Naive thymus-derived CD4-positive, alpha-beta T cell (primary cell): ENCODE measurements at regions not wholly inside any gene's neighbourhood (a gene's known extent, or its start where the extent isn't known, plus 50 kb on each side); places are given as distances from the start of the nearest gene placed in this dataset.

Experiments used
- ATAC-seq: fragments of 150-1000 bp; cut with Tn5 transposase; 2 replicates; pipeline ENCODE4 v1.10.0; 2021; ENCODE audit warnings: mild to moderate bottlenecking, moderate library complexity
- CTCF ChIA-PET: fragments of 350-600 bp; sonication (Branson Sonifier 250); formaldehyde crosslinking; loops from one replicate; lab custom pipeline; 2021; ENCODE audit warnings: antibody characterized with exemption; lab: Charles Lee
- POLR2A ChIA-PET: fragments of 350-600 bp; sonication (Branson Sonifier 250); formaldehyde crosslinking; loops from one replicate; lab custom pipeline; 2021; ENCODE audit warnings: antibody characterized with exemption, inconsistent platforms; lab: Charles Lee
- DNase-seq, 9 donors: peaks; one replicate each; pipeline versions ENCODE4 v3.0.0 to v3.0.0-alpha.2; 2020 to 2022; ENCODE audit warnings: mixed read lengths in 1 of 9
- H3K27ac ChIP-seq: one replicate; pipeline ENCODE4 v1.7.0; 2013; ENCODE audit warnings: mild to moderate bottlenecking, low read depth, low read length, moderate library complexity
- H3K27me3 ChIP-seq, 2 donors: one replicate each; pipeline ENCODE4 v1.7.0; 2013; ENCODE audit warnings: low read length in 2 of 2, mild to moderate bottlenecking in 2 of 2, moderate library complexity in 2 of 2; ENCODE audit not compliant: control insufficient read depth in 2 of 2, insufficient read depth in 2 of 2
- H3K36me3 ChIP-seq, 3 experiments: 1 replicate in 2 of 3; 2 replicates in 1 of 3; pipeline ENCODE4 v1.7.0; 2013; ENCODE audit warnings: low read length in 3 of 3, mild to moderate bottlenecking in 3 of 3, moderate library complexity in 1 of 3; ENCODE audit not compliant: insufficient read depth in 3 of 3, control insufficient read depth in 2 of 3
- H3K4me1 ChIP-seq, 2 donors: one replicate each; pipeline ENCODE4 v1.7.0; 2013; ENCODE audit warnings: low read length in 2 of 2, mild to moderate bottlenecking in 2 of 2, moderate library complexity in 1 of 2; ENCODE audit not compliant: control insufficient read depth in 2 of 2, insufficient read depth in 2 of 2
- H3K4me3 ChIP-seq: 2 replicates; pipeline ENCODE4 v1.7.0; 2013; ENCODE audit warnings: mild to moderate bottlenecking, low read length
- H3K9me3 ChIP-seq, 3 experiments: 1 replicate in 2 of 3; 2 replicates in 1 of 3; pipeline ENCODE4 v1.7.0; 2013; ENCODE audit warnings: low read length in 3 of 3; ENCODE audit not compliant: control insufficient read depth in 2 of 3
- H3K27ac Mint-ChIP-seq, 9 donors: one replicate each; pipeline ENCODE4 v1.8.0; 2020 to 2022; ENCODE audit warnings: mixed read lengths in 9 of 9, mild to moderate bottlenecking in 8 of 9, moderate library complexity in 5 of 9, inconsistent platforms in 2 of 9
- H3K27me3 Mint-ChIP-seq, 5 donors: one replicate each; pipeline ENCODE4 v1.8.0; 2021 to 2022; ENCODE audit warnings: mixed read lengths in 5 of 5, mild to moderate bottlenecking in 1 of 5
- H3K36me3 Mint-ChIP-seq, 5 donors: one replicate each; pipeline ENCODE4 v1.8.0; 2020 to 2022; ENCODE audit warnings: mixed read lengths in 5 of 5, mild to moderate bottlenecking in 3 of 5, inconsistent platforms in 1 of 5
- H3K4me1 Mint-ChIP-seq, 7 donors: one replicate each; pipeline ENCODE4 v1.8.0; 2020 to 2022; ENCODE audit warnings: mixed read lengths in 7 of 7, mild to moderate bottlenecking in 3 of 7, inconsistent platforms in 1 of 7
- H3K4me3 Mint-ChIP-seq, 10 donors: one replicate each; pipeline ENCODE4 v1.8.0; 2020 to 2022; ENCODE audit warnings: mild to moderate bottlenecking in 10 of 10, mixed read lengths in 10 of 10, moderate library complexity in 6 of 10, inconsistent platforms in 2 of 10
- H3K9me3 Mint-ChIP-seq, 11 donors: one replicate each; pipeline ENCODE4 v1.8.0; 2020 to 2022; ENCODE audit warnings: mixed read lengths in 11 of 11, mild to moderate bottlenecking in 4 of 11, inconsistent platforms in 1 of 11, moderate library complexity in 1 of 11
- intact Hi-C, 2 donors: fragments of 100-400 bp; cut with micrococcal nuclease; formaldehyde crosslinking; loops; one replicate each; pipeline ENCODE4 v1.15.1; 2023

DNA sequence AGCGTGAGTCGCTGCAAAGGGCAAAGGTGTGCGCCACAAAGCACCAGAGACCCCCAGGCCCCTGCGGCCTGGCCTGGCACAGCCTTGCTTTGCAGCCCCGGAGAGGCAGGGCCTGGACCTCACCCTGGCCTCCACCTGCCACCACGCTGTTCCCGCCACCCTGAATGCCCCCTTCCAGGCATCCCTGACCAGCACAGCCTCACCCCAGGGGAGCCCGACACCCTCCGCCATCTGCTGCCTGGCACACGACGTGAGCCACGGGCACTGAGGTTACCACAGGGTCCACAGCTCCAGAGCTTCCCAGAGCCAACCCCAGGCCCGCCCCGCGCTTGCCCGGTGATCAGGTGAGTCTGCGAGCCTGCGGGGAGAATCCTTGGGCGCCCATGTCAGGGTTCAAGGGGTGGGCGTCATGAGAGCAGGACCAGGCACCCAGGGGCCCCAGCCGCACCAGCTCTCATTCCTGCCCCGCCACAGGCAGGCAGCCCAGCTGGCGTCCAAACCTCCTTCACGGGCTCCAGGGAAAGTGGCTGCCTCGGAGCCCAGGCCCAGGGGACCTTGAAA is 171.3 kb downstream of the BRD1 start:
- CTCF ChIA-PET: no interaction called here
- intact Hi-C loops: loop anchor here (5.0 to 10.0 kb wide), 2 partner anchors 66 to 668 kb away; partner anchors contain the start of gene DENND6B (in 1 of the 2)

GRCh38 chr22:49655168-49655812 is 172.4 kb downstream of the BRD1 start:
- Histone ChIP-seq H3K27ac (no peak overlapping the region), H3K36me3 (peaks cover 0 to 6% (median 0%) of the 10 kb centered on the region in 3 experiments), H3K4me3 (no peak overlapping the region), H3K4me1 (peaks cover 17 to 25% of the 10 kb centered on the region in 2 donors), H3K27me3 (no peaks in the 10 kb centered on the region), H3K9me3 (no peaks in the 10 kb centered on the region)
- Mint-ChIP-seq H3K27me3 (no peaks in the 10 kb centered on the region), H3K4me3 (peak overlapping the region; percentile 71 to 99 (median 94)), H3K36me3 (peaks cover 7 to 29% (median 12%) of the 10 kb centered on the region in 5 donors), H3K27ac (peak overlapping the region in 5 of 9 donors; percentile 8 to 53 (median 45)), H3K9me3 (peaks cover 0 to 3% (median 0%) of the 10 kb centered on the region in 11 donors), H3K4me1 (peaks cover 16 to 73% (median 44%) of the 10 kb centered on the region in 7 donors)
- ATAC-seq (no peak), DNase-seq (no peak)
- ChIA-PET CTCF (no interaction called here), POLR2A (no interaction called here)
- intact Hi-C loops: loop anchor here (5.0 to 10.0 kb wide), 2 partner anchors 67 to 670 kb away; partner anchors contain the start of gene DENND6B (in 1 of the 2)

More for the DNA sequence above, 171.3 kb downstream of the BRD1 start:
- DNase-seq (no peak), ATAC-seq (no peak)
- H3K36me3 Mint-ChIP-seq: peaks cover 4 to 21% (median 10%) of the 10 kb centered on the region in 5 donors
- peak overlapping the region; percentile 87 for H3K4me3 ChIP-seq
- peak overlapping the region; percentile 65 for H3K27ac ChIP-seq
- H3K27me3 Mint-ChIP-seq: no peaks in the 10 kb centered on the region
- H3K36me3 ChIP-seq: peaks cover 0 to 6% (median 0%) of the 10 kb centered on the region in 3 experiments
- peaks cover 0 to 3% (median 0%) of the 10 kb centered on the region in 11 donors for H3K9me3 Mint-ChIP-seq
- POLR2A ChIA-PET: interaction anchor here (0.9 kb wide), 1 partner anchor 13 kb away, joined by 4 read pairs; no protein-coding TSS in a partner anchor
- H3K27me3 ChIP-seq: no peaks in the 10 kb centered on the region
- no peaks in the 10 kb centered on the region for H3K9me3 ChIP-seq
- H3K4me1 ChIP-seq: peaks cover 17 to 25% of the 10 kb centered on the region in 2 donors
- peak overlapping the region; percentile 92 to 99 (median 94) for H3K4me3 Mint-ChIP-seq
- peak overlapping the region in 4 of 9 donors; percentile 45 to 90 (median 54) for H3K27ac Mint-ChIP-seq
- H3K4me1 Mint-ChIP-seq: peaks cover 16 to 64% (median 41%) of the 10 kb centered on the region in 7 donors

DNA sequence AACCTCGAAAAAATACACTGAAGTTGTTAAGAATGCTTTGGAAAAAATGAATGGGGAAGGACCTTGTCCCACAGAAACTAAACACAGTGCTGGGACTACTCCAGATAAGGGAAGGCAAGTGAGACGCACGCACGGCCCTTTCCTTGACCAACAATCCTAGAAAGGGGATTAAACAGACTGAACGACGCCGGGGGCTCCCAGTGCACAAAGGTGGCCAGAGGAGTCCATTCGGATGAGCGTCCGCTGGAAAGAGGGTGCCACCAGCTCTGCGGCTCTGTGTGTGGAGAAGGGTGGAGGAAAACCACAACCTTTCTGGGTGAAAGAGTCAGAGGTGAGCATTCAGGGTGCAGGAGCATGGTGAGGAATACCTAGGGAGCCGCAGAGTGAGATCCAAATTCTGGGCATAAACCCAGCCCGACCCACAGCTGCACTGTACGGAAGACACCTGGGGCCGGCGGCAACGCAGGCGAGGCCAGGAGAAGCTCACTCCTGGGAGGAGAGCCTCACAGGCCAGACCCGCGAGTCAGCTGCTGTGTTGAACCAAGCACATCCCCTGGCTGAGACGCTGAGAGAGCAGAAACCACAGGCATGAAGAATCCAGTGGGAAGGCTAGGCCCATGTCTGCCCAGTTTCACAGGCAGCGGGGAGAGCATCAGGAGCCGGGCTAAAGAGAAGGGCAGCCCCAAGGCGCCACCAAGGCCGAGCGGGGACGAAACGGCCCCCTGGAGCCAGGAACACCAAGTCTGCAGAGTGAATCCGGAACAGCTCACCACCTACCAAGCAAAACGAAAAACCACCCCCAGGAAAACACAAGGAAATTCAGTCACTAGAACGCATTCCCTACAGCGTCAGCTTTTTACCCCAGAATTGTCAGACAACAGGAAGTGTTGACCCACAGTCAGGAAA is 177.1 kb downstream of the BRD1 start:
- Mint-ChIP-seq H3K4me1 (peaks cover 3 to 64% (median 40%) of the 10 kb centered on the region in 7 donors), H3K36me3 (peaks cover 3 to 45% (median 10%) of the 10 kb centered on the region in 5 donors), H3K9me3 (no peaks in the 10 kb centered on the region), H3K27ac (peak overlapping the region in 1 of 9 donors; percentile 12), H3K27me3 (no peaks in the 10 kb centered on the region), H3K4me3 (peak overlapping the region in 1 of 10 donors; percentile 51)
- ATAC-seq (no peak), DNase-seq (no peak)
- no peak overlapping the region for H3K27ac ChIP-seq
- POLR2A ChIA-PET: no interaction called here
- peaks cover 6 to 18% of the 10 kb centered on the region in 2 donors for H3K4me1 ChIP-seq
- H3K4me3 ChIP-seq: no peak overlapping the region
- no peaks in the 10 kb centered on the region for H3K9me3 ChIP-seq
- peaks cover 0 to 10% (median 0%) of the 10 kb centered on the region in 3 experiments for H3K36me3 ChIP-seq
- CTCF ChIA-PET: no interaction called here
- intact Hi-C loops: loop anchor here in 1 of 2 donors (10.0 kb wide), 1 partner anchor 674 kb away; the partner anchor contains the start of gene DENND6B
- no peaks in the 10 kb centered on the region for H3K27me3 ChIP-seq

GRCh38 chr22:49649166-49650068 is 178.3 kb downstream of the BRD1 start:
- DNase-seq: no peak
- peaks cover 0 to 4% (median 0%) of the 10 kb centered on the region in 11 donors for H3K9me3 Mint-ChIP-seq
- peaks cover 3 to 40% (median 7%) of the 10 kb centered on the region in 5 donors for H3K36me3 Mint-ChIP-seq
- H3K27me3 Mint-ChIP-seq: no peaks in the 10 kb centered on the region
- intact Hi-C loops: loop anchor here in 1 of 2 donors (10.0 kb wide), 1 partner anchor 675 kb away; the partner anchor contains the start of gene DENND6B
- Histone ChIP-seq H3K27me3 (no peaks in the 10 kb centered on the region), H3K4me1 (peaks cover 0 to 8% of the 10 kb centered on the region in 2 donors), H3K36me3 (peaks cover 0 to 8% (median 0%) of the 10 kb centered on the region in 3 experiments), H3K4me3 (no peak overlapping the region), H3K9me3 (no peaks in the 10 kb centered on the region), H3K27ac (no peak overlapping the region)
- POLR2A ChIA-PET: no interaction called here
- ATAC-seq: no peak
- H3K4me3 Mint-ChIP-seq: no peak overlapping the region
- H3K4me1 Mint-ChIP-seq: peaks cover 0 to 58% (median 32%) of the 10 kb centered on the region in 7 donors
- CTCF ChIA-PET: no interaction called here
- peak overlapping the region in 1 of 9 donors; percentile 25 for H3K27ac Mint-ChIP-seq

DNA sequence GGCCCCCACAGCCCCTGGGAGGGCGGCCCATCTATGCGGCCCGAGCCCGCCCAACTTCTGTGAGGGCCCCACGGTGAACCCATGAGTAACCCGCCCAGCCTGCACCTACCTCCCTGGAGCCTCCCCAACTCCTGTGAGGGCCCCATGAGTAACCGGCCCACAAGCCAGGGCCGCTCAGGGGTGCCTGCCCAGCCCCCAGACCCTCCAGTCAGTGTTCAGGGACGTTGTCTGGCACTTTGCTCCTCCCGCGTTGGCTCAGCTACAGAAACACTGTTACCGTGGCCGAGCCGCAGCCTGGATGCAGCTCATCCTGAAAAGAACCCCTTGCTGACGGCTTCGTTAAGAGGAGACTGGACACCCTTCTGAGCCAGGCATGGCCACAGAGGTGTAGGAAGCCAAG is 179.6 kb downstream of the BRD1 start:
- H3K27me3 ChIP-seq: no peaks in the 10 kb centered on the region
- H3K4me3 ChIP-seq: no peak overlapping the region
- ChIA-PET CTCF (no interaction called here), POLR2A (no interaction called here)
- Mint-ChIP-seq H3K4me3 (no peak overlapping the region), H3K4me1 (peaks cover 0 to 51% (median 30%) of the 10 kb centered on the region in 7 donors), H3K27me3 (no peaks in the 10 kb centered on the region), H3K27ac (no peak overlapping the region), H3K9me3 (peaks cover 0 to 4% (median 0%) of the 10 kb centered on the region in 11 donors), H3K36me3 (peaks cover 3 to 40% (median 7%) of the 10 kb centered on the region in 5 donors)
- no peak overlapping the region for H3K27ac ChIP-seq
- H3K4me1 ChIP-seq: peaks cover 0 to 6% of the 10 kb centered on the region in 2 donors
- no peaks in the 10 kb centered on the region for H3K9me3 ChIP-seq
- DNase-seq (no peak), ATAC-seq (no peak)
- intact Hi-C loops: no loop called here
- peaks cover 0 to 13% (median 0%) of the 10 kb centered on the region in 3 experiments for H3K36me3 ChIP-seq
